Occipital lobe (tissue), 1 donor: ENCODE measurements at regions not wholly inside any gene's neighbourhood (a gene's known extent, or its start where the extent isn't known, plus 50 kb on each side); places are given as distances from the start of the nearest gene placed in this dataset.

Experiments
- DNase-seq: peaks from one replicate; lab custom pipeline; 2025; lab: John Stamatoyannopoulos, UW

GRCh38 chr7:81648716-81649115 is 121.1 kb downstream of the HGF start:
- no peak for DNase-seq

- DNase-seq: no peak
Measured at GRCh38 chr7:81645435-81645834, 124.4 kb downstream of the HGF start.

GRCh38 chr7:81641873-81642272 is 128.0 kb downstream of the HGF start:
- DNase-seq: no peak

- DNase-seq: no peak
Measured at GRCh38 chr7:81638198-81638597, 131.6 kb downstream of the HGF start.

GRCh38 chr7:81637534-81637933 is 132.3 kb downstream of the HGF start:
- no peak for DNase-seq

GRCh38 chr7:81632418-81632817 is 137.4 kb downstream of the HGF start:
- DNase-seq: no peak

GRCh38 chr7:81630600-81630999 is 139.2 kb downstream of the HGF start:
- DNase-seq: no peak

- DNase-seq: no peak
Measured at GRCh38 chr7:81629702-81630101, 140.1 kb downstream of the HGF start.

GRCh38 chr7:81628951-81629350 is 140.9 kb downstream of the HGF start:
- no peak for DNase-seq

- no peak for DNase-seq
Measured at GRCh38 chr7:81627536-81628287, 142.1 kb downstream of the HGF start.

- no peak for DNase-seq
Measured at GRCh38 chr7:81626008-81626407, 143.8 kb downstream of the HGF start.

- DNase-seq: no peak
Measured at GRCh38 chr7:81624650-81625631, 144.9 kb downstream of the HGF start.

- DNase-seq: no peak
Measured at GRCh38 chr7:81624021-81624592, 145.7 kb downstream of the HGF start.

GRCh38 chr7:81623251-81623855 is 146.5 kb downstream of the HGF start:
- DNase-seq: no peak

GRCh38 chr7:81621893-81622292 is 148.0 kb downstream of the HGF start:
- no peak for DNase-seq

- DNase-seq: no peak
Measured at GRCh38 chr7:81618396-81619014, 151.3 kb downstream of the HGF start.

- DNase-seq: no peak
Measured at GRCh38 chr7:81616951-81617350, 152.9 kb downstream of the HGF start.

- DNase-seq: no peak
Measured at GRCh38 chr7:81611805-81612204, 158.0 kb downstream of the HGF start.

GRCh38 chr7:81611040-81611439 is 158.8 kb downstream of the HGF start:
- DNase-seq: no peak

- DNase-seq: no peak
Measured at GRCh38 chr7:81608748-81609382, 161.0 kb downstream of the HGF start.

- no peak for DNase-seq
Measured at GRCh38 chr7:81607987-81608386, 161.9 kb downstream of the HGF start.
